SK-N-SH (cell line): ENCODE measurements at regions not wholly inside any gene's neighbourhood (a gene's known extent, or its start where the extent isn't known, plus 50 kb on each side); places are given as distances from the start of the nearest gene placed in this dataset.

Experiments
- CTCF ChIA-PET: fragments of 300-600, 350-600 bp; formaldehyde crosslinking; extraction: SDS; loops from one replicate; lab custom pipeline; 2021; lab: Yijun Ruan, JAX
- POLR2A ChIA-PET: fragments of 350-600 bp; sonication (Branson Sonifier 250); formaldehyde crosslinking; extraction: SDS; loops from one replicate; lab custom pipeline; 2020; ENCODE audit warnings: antibody characterized with exemption, inconsistent platforms; lab: Yijun Ruan, JAX
- DNase-seq: peaks from one replicate; pipeline ENCODE4 v3.0.0; 2012
- H2AFZ ChIP-seq: fragments of 200-600 bp; sonication (generic); 2 replicates; pipeline ENCODE4 v1.8.1; 2016; ENCODE audit warnings: antibody characterized with exemption, mild to moderate bottlenecking, low read depth
- H3F3A ChIP-seq: fragments of 200-600 bp; sonication (generic); replicated peaks from 2 replicates; pipeline ENCODE3; 2016; ENCODE audit warnings: antibody characterized with exemption, mild to moderate bottlenecking; ENCODE audit not compliant: insufficient read depth
- H3K27ac ChIP-seq, 2 experiments: fragments of 200-500 bp in 1 of 2; fragments of 200-600 bp in 1 of 2; sonication (Bioruptor generic) in 1 of 2; sonication (generic), shearing (Covaris generic) in 1 of 2; 2 replicates each; pipeline versions ENCODE4 v1.5.1 to v1.6.1; 2014 to 2016; ENCODE audit warnings: low read depth in 2 of 2, inconsistent platforms in 1 of 2, low read length in 1 of 2, mild to moderate bottlenecking in 1 of 2, mixed read lengths in 1 of 2
- H3K27me3 ChIP-seq: fragments of 200-600 bp; sonication (generic), shearing (Covaris generic); 2 replicates; pipeline ENCODE4 v1.6.1; 2016; ENCODE audit warnings: mixed run types; ENCODE audit not compliant: insufficient read depth
- H3K36me3 ChIP-seq, 2 experiments: fragments of 200-500 bp in 1 of 2; fragments of 200-600 bp in 1 of 2; sonication (Bioruptor generic) in 1 of 2; sonication (generic) in 1 of 2; replicated peaks in 1 of 2; 2 replicates each; pipeline versions ENCODE3 to v1.5.1; 2014 to 2016; ENCODE audit warnings: low read length in 1 of 2, mild to moderate bottlenecking in 1 of 2; ENCODE audit not compliant: insufficient read depth in 2 of 2, control insufficient read depth in 1 of 2
- H3K4me1 ChIP-seq, 2 experiments: fragments of 200-500 bp in 1 of 2; fragments of 200-600 bp in 1 of 2; sonication (Bioruptor generic) in 1 of 2; sonication (generic), shearing (Covaris generic) in 1 of 2; 2 replicates each; pipeline versions ENCODE4 v1.5.1 to v1.6.1; 2014 to 2016; ENCODE audit warnings: low read depth in 1 of 2, low read length in 1 of 2, mixed run types in 1 of 2; ENCODE audit not compliant: insufficient read depth in 2 of 2, control insufficient read depth in 1 of 2
- H3K4me2 ChIP-seq: fragments of 200-600 bp; sonication (generic), shearing (Covaris generic); 2 replicates; pipeline ENCODE4 v1.6.1; 2017; ENCODE audit warnings: mixed run types
- H3K4me3 ChIP-seq, 2 experiments: fragments of 200-500 bp in 1 of 2; fragments of 200-600 bp in 1 of 2; sonication (Bioruptor generic) in 1 of 2; sonication (generic), shearing (Covaris generic) in 1 of 2; 2 replicates each; pipeline versions ENCODE4 v1.5.1 to v1.8.1; 2014 to 2016; ENCODE audit warnings: low read depth in 2 of 2, inconsistent platforms in 1 of 2, low read length in 1 of 2, mild to moderate bottlenecking in 1 of 2, mixed read lengths in 1 of 2, moderate library complexity in 1 of 2
- H3K79me2 ChIP-seq: fragments of 200-600 bp; sonication (generic); 2 replicates; pipeline ENCODE4 v1.8.1; 2017; ENCODE audit warnings: mild to moderate bottlenecking; ENCODE audit not compliant: insufficient read depth
- H3K9ac ChIP-seq: fragments of 200-600 bp; sonication (generic); 2 replicates; pipeline ENCODE4 v1.6.1; 2017; ENCODE audit warnings: mixed run types
- H3K9me2 ChIP-seq: fragments of 200-600 bp; sonication (generic); 2 replicates; pipeline ENCODE4 v1.6.1; 2017; ENCODE audit warnings: mixed run types
- H3K9me3 ChIP-seq: fragments of 200-600 bp; sonication (generic); 2 replicates; pipeline ENCODE4 v1.6.1; 2017; ENCODE audit warnings: mixed run types, mild to moderate bottlenecking, moderate library complexity
- H4K20me1 ChIP-seq: fragments of 200-600 bp; sonication (generic); 2 replicates; pipeline ENCODE4 v1.6.1; 2017; ENCODE audit warnings: mild to moderate bottlenecking, mixed run types; ENCODE audit not compliant: insufficient read depth
- CHD2 ChIP-seq: fragments of 150-350 bp; IDR thresholded peaks from 2 replicates; pipeline ENCODE4 v1.6.1; 2018; ENCODE audit warnings: low read length; ENCODE audit not compliant: partially characterized antibody
- ELF1 ChIP-seq: IDR thresholded peaks from 2 replicates; pipeline ENCODE4 v1.4.0; 2012
- EP300 ChIP-seq, 2 experiments: IDR thresholded peaks; 2 replicates each; pipeline versions ENCODE4 v1.4.0 to v1.6.1; 2012; ENCODE audit warnings: borderline replicate concordance in 1 of 2, low read depth in 1 of 2, low read length in 1 of 2
- FOXM1 ChIP-seq: IDR thresholded peaks from 2 replicates; pipeline ENCODE4 v1.4.0; 2012; ENCODE audit warnings: low read depth, mild to moderate bottlenecking
- GATA2 ChIP-seq: sonication (generic); formaldehyde crosslinking; IDR thresholded peaks from 2 replicates; pipeline ENCODE4 v1.5.0; 2020; ENCODE audit warnings: mild to moderate bottlenecking, missing genetic modification reagents
- JUND ChIP-seq: IDR thresholded peaks from 2 replicates; pipeline ENCODE4 v1.4.0; 2012
- MEF2A ChIP-seq: IDR thresholded peaks from 2 replicates; pipeline ENCODE4 v1.4.0; 2012; ENCODE audit warnings: low read depth, borderline replicate concordance
- MXI1 ChIP-seq: IDR thresholded peaks from 2 replicates; pipeline ENCODE4 v1.6.1; 2012; ENCODE audit warnings: mild to moderate bottlenecking, low read depth, low read length, improper control_type of control experiment
- NFIC ChIP-seq: IDR thresholded peaks from 2 replicates; pipeline ENCODE4 v1.4.0; 2012; ENCODE audit warnings: borderline replicate concordance
- NRF1 ChIP-seq: IDR thresholded peaks from 2 replicates; pipeline ENCODE4 v1.6.1; 2012; ENCODE audit warnings: low read depth, mild to moderate bottlenecking, low read length
- POLR2AphosphoS5 ChIP-seq: IDR thresholded peaks from 2 replicates; pipeline ENCODE4 v1.6.1; 2012; ENCODE audit warnings: low read depth, low read length
- RAD21 ChIP-seq: IDR thresholded peaks from 2 replicates; pipeline ENCODE4 v1.6.1; 2012; ENCODE audit warnings: mild to moderate bottlenecking, low read length
- RCOR1 ChIP-seq: fragments of 150-350 bp; IDR thresholded peaks from 2 replicates; pipeline ENCODE4 v1.6.1; 2017; ENCODE audit warnings: antibody characterized with exemption, low read length
- RXRA ChIP-seq: IDR thresholded peaks from 2 replicates; pipeline ENCODE4 v1.4.0; 2012; ENCODE audit warnings: low read depth, mild to moderate bottlenecking, borderline replicate concordance
- SIN3A ChIP-seq: IDR thresholded peaks from 2 replicates; pipeline ENCODE4 v1.6.1; 2012; ENCODE audit warnings: low read depth, mild to moderate bottlenecking, low read length, moderate library complexity, borderline replicate concordance
- TEAD4 ChIP-seq: IDR thresholded peaks from 2 replicates; pipeline ENCODE4 v1.4.0; 2012; ENCODE audit warnings: mild to moderate bottlenecking, borderline replicate concordance; ENCODE audit not compliant: insufficient read depth
- WGBS: methylation state at CpG from one replicate; pipeline ENCODE4 v1.1.6; 2017; ENCODE audit warnings: low lambda C conversion rate; 5-methylcytosine and 5-hydroxymethylcytosine counted together
- TF ChIP-seq, protein P1 (sequence below): IDR thresholded peaks from 2 replicates; pipeline ENCODE4 v1.4.0; 2012; ENCODE audit warnings: low read depth, borderline replicate concordance
- TF ChIP-seq, protein P2 (sequence below): IDR thresholded peaks from 2 replicates; pipeline ENCODE4 v1.6.1; 2012; ENCODE audit warnings: mild to moderate bottlenecking, low read depth, low read length, moderate library complexity
- TF ChIP-seq, protein P3 (sequence below): IDR thresholded peaks from 2 replicates; pipeline ENCODE4; 2012
- TF ChIP-seq, protein P4 (sequence below): IDR thresholded peaks from 2 replicates; pipeline ENCODE4 v1.4.0; 2012; ENCODE audit warnings: low read depth, borderline replicate concordance
- TF ChIP-seq, protein P5 (sequence below): IDR thresholded peaks from 2 replicates; pipeline ENCODE4 v1.4.0; 2012; ENCODE audit warnings: low read depth

DNA sequence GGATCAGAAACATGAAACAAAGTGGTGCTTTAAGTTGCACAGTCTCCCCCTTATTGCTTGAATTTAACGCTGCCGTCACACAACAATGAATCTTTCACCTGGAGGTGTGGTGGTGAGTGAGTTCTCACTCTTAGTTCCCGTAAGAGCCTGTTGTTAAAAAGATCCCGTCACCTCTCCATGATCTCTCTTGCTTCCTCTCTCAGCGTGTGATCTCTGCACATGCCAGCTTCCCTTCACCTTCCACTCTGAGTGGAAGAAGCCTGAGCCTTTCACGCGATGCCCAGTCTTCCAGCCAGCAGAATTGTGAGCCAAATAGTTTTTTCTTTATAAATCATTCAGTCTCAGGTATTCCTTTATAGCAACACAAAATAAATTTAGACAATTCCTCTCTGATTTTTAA is 136.7 kb upstream of the CHL1 start:
- Histone ChIP-seq H3K79me2 (no peaks in the 10 kb centered on the region), H2AFZ (no peak overlapping the region), H3F3A (no peaks in the 10 kb centered on the region), H3K4me3 (no peak overlapping the region), H3K4me1 (no peaks in the 10 kb centered on the region), H3K27ac (no peak overlapping the region), H3K27me3 (no peaks in the 10 kb centered on the region), H3K9me2 (no peaks in the 10 kb centered on the region), H3K4me2 (no peak overlapping the region), H3K36me3 (no peaks in the 10 kb centered on the region), H3K9ac (no peak overlapping the region), H3K9me3 (no peaks in the 10 kb centered on the region), H4K20me1 (no peaks in the 10 kb centered on the region)
- DNase-seq = no peak
- CTCF ChIA-PET = no interaction called here
- 48% methylated on average over 7 of the region's 7 CpGs for WGBS
- POLR2A ChIA-PET = no interaction called here
- TF ChIP-seq, protein P1, sequence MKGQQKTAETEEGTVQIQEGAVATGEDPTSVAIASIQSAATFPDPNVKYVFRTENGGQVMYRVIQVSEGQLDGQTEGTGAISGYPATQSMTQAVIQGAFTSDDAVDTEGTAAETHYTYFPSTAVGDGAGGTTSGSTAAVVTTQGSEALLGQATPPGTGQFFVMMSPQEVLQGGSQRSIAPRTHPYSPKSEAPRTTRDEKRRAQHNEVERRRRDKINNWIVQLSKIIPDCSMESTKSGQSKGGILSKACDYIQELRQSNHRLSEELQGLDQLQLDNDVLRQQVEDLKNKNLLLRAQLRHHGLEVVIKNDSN = no peak
- TF ChIP-seq RAD21 = no peak
- TF ChIP-seq, protein P2, sequence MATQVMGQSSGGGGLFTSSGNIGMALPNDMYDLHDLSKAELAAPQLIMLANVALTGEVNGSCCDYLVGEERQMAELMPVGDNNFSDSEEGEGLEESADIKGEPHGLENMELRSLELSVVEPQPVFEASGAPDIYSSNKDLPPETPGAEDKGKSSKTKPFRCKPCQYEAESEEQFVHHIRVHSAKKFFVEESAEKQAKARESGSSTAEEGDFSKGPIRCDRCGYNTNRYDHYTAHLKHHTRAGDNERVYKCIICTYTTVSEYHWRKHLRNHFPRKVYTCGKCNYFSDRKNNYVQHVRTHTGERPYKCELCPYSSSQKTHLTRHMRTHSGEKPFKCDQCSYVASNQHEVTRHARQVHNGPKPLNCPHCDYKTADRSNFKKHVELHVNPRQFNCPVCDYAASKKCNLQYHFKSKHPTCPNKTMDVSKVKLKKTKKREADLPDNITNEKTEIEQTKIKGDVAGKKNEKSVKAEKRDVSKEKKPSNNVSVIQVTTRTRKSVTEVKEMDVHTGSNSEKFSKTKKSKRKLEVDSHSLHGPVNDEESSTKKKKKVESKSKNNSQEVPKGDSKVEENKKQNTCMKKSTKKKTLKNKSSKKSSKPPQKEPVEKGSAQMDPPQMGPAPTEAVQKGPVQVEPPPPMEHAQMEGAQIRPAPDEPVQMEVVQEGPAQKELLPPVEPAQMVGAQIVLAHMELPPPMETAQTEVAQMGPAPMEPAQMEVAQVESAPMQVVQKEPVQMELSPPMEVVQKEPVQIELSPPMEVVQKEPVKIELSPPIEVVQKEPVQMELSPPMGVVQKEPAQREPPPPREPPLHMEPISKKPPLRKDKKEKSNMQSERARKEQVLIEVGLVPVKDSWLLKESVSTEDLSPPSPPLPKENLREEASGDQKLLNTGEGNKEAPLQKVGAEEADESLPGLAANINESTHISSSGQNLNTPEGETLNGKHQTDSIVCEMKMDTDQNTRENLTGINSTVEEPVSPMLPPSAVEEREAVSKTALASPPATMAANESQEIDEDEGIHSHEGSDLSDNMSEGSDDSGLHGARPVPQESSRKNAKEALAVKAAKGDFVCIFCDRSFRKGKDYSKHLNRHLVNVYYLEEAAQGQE = no peak
- TF ChIP-seq NRF1 = no peak
- no peak for TF ChIP-seq TEAD4
- no peak for TF ChIP-seq FOXM1
- TF ChIP-seq RXRA = no peak
- no peak for TF ChIP-seq POLR2AphosphoS5
- TF ChIP-seq MXI1 = no peak
- no peak for TF ChIP-seq NFIC
- TF ChIP-seq SIN3A = no peak
- TF ChIP-seq, protein P3, sequence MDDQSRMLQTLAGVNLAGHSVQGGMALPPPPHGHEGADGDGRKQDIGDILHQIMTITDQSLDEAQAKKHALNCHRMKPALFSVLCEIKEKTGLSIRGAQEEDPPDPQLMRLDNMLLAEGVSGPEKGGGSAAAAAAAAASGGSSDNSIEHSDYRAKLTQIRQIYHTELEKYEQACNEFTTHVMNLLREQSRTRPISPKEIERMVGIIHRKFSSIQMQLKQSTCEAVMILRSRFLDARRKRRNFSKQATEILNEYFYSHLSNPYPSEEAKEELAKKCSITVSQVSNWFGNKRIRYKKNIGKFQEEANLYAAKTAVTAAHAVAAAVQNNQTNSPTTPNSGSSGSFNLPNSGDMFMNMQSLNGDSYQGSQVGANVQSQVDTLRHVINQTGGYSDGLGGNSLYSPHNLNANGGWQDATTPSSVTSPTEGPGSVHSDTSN = no peak
- TF ChIP-seq CHD2 = no peak

DNA sequence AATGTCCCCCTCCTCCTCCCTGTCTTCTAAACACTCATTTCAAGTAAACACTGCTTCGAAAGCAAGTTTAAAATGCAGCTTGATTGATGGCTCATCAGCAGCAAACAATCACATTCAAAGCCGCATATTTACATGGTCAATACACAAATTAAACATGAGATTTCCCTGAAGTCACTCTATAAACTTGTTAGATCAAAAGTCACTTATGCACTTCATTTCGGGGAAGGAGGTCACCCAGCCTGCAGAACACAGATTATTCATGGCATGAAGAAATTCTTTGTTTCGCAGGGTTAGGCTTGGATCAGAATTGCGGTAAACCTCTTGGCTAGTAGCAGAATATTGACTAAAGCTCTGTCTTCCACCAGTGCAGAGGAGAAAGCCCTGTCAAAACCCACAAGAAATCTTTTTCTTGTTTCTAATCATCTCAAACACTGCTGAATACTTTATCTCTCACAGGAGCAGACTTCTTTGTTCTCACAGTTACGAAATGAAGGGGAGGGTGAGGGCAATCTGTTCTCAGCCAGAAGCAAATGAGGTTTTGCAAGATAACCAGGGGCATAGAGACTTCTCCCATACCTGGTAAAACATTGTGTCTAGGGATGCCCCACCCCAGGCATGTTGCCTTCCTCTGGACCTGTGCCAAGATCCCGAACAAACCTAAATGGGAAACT is 133.3 kb upstream of the CHL1 start:
- no peaks in the 10 kb centered on the region for H3K4me1 ChIP-seq
- no peak for DNase-seq
- no peaks in the 10 kb centered on the region for H3K9me3 ChIP-seq
- no peaks in the 10 kb centered on the region for H3K79me2 ChIP-seq
- no peaks in the 10 kb centered on the region for H3K9me2 ChIP-seq
- no peak overlapping the region for H3K27ac ChIP-seq
- no peaks in the 10 kb centered on the region for H3K27me3 ChIP-seq
- H3K4me3 ChIP-seq = no peak overlapping the region
- WGBS = 37% methylated on average over 7 of the region's 7 CpGs
- no peaks in the 10 kb centered on the region for H4K20me1 ChIP-seq
- H3K9ac ChIP-seq = no peak overlapping the region
- H3K36me3 ChIP-seq = no peaks in the 10 kb centered on the region
- no peak overlapping the region for H2AFZ ChIP-seq
- no peaks in the 10 kb centered on the region for H3F3A ChIP-seq
- CTCF ChIA-PET = no interaction called here
- H3K4me2 ChIP-seq = no peak overlapping the region
- POLR2A ChIA-PET = no interaction called here
- TF ChIP-seq, protein P4, sequence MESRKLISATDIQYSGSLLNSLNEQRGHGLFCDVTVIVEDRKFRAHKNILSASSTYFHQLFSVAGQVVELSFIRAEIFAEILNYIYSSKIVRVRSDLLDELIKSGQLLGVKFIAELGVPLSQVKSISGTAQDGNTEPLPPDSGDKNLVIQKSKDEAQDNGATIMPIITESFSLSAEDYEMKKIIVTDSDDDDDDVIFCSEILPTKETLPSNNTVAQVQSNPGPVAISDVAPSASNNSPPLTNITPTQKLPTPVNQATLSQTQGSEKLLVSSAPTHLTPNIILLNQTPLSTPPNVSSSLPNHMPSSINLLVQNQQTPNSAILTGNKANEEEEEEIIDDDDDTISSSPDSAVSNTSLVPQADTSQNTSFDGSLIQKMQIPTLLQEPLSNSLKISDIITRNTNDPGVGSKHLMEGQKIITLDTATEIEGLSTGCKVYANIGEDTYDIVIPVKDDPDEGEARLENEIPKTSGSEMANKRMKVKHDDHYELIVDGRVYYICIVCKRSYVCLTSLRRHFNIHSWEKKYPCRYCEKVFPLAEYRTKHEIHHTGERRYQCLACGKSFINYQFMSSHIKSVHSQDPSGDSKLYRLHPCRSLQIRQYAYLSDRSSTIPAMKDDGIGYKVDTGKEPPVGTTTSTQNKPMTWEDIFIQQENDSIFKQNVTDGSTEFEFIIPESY = no peak
- TF ChIP-seq RCOR1 (no peak), ELF1 (no peak), GATA2 (no peak), MEF2A (no peak), JUND (no peak), EP300 (IDR thresholded peaks at IDR 0.05; ENCODE audit: borderline replicate concordance in 1 of 2, low read depth in 1 of 2, low read length in 1 of 2) (no peak)
- TF ChIP-seq, protein P5, sequence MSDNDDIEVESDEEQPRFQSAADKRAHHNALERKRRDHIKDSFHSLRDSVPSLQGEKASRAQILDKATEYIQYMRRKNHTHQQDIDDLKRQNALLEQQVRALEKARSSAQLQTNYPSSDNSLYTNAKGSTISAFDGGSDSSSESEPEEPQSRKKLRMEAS = no peak
